OCI-LY1 (cell line): ENCODE measurements at regions not wholly inside any gene's neighbourhood (a gene's known extent, or its start where the extent isn't known, plus 50 kb on each side); places are given as distances from the start of the nearest gene placed in this dataset.

ENCODE experiments used
- H2AFZ ChIP-seq: fragments of 200-600 bp; sonication (generic), shearing (Covaris generic); 2 replicates; pipeline ENCODE4 v1.6.0; 2014; ENCODE audit warnings: antibody characterized with exemption, mild to moderate bottlenecking, low read length
- H3F3A ChIP-seq: fragments of 200-600 bp; sonication (generic), shearing (Covaris generic); 2 replicates; pipeline ENCODE4 v1.6.0; 2014; ENCODE audit warnings: mild to moderate bottlenecking, antibody characterized with exemption, low read length, moderate library complexity; ENCODE audit not compliant: insufficient read depth
- H3K27ac ChIP-seq: fragments of 200-600 bp; sonication (generic); 2 replicates; pipeline ENCODE4 v1.5.1; 2014; ENCODE audit warnings: low read length, mixed run types, mild to moderate bottlenecking, low read depth; ENCODE audit not compliant: poor library complexity, severe bottlenecking
- H3K27me3 ChIP-seq: fragments of 200-600 bp; sonication (generic); 2 replicates; pipeline ENCODE4 v1.6.0; 2014; ENCODE audit warnings: antibody characterized with exemption, mild to moderate bottlenecking, low read length, moderate library complexity; ENCODE audit not compliant: insufficient read depth
- H3K36me3 ChIP-seq: fragments of 200-600 bp; sonication (generic); 2 replicates; pipeline ENCODE4 v1.6.1; 2014; ENCODE audit warnings: mild to moderate bottlenecking, antibody characterized with exemption, low read length, moderate library complexity, mixed read lengths; ENCODE audit not compliant: insufficient read depth
- H3K4me1 ChIP-seq: fragments of 200-600 bp; sonication (generic); 2 replicates; pipeline ENCODE4 v1.5.1; 2014; ENCODE audit warnings: mild to moderate bottlenecking, low read length, moderate library complexity; ENCODE audit not compliant: insufficient read depth, severe bottlenecking
- H3K4me2 ChIP-seq: fragments of 200-600 bp; sonication (generic), shearing (Covaris generic); 2 replicates; pipeline ENCODE4 v1.6.1; 2014; ENCODE audit warnings: low read length
- H3K4me3 ChIP-seq: fragments of 200-600 bp; sonication (generic); 2 replicates; pipeline ENCODE4 v1.5.1; 2014; ENCODE audit warnings: low read length, low read depth, mild to moderate bottlenecking, mixed read lengths; ENCODE audit not compliant: poor library complexity, severe bottlenecking
- H3K79me2 ChIP-seq: fragments of 200-600 bp; shearing (Covaris generic); 2 replicates; pipeline ENCODE4 v1.6.1; 2016; ENCODE audit warnings: mixed run types, low read length, mixed read lengths; ENCODE audit not compliant: insufficient read depth
- H3K9ac ChIP-seq: fragments of 200-600 bp; sonication (generic), shearing (Covaris generic); 2 replicates; pipeline ENCODE4 v1.6.1; 2014; ENCODE audit warnings: mild to moderate bottlenecking, low read length, mixed read lengths
- H3K9me2 ChIP-seq: fragments of 200-600 bp; sonication (generic), shearing (Covaris generic); 2 replicates; pipeline ENCODE4 v1.6.1; 2014; ENCODE audit warnings: low read depth, mild to moderate bottlenecking, low read length, mixed read lengths
- H3K9me3 ChIP-seq: fragments of 200-600 bp; shearing (Covaris generic); 2 replicates; pipeline ENCODE4 v1.6.1; 2014; ENCODE audit warnings: low read length, mixed read lengths
- H4K20me1 ChIP-seq: fragments of 200-600 bp; sonication (generic), shearing (Covaris generic); 2 replicates; pipeline ENCODE4 v1.6.0; 2016; ENCODE audit warnings: mild to moderate bottlenecking, low read length; ENCODE audit not compliant: insufficient read depth
- CTCF ChIP-seq: fragments of 200-600 bp; sonication (generic), shearing (Covaris generic); IDR thresholded peaks from 2 replicates; pipeline ENCODE4 v1.5.1; 2017; ENCODE audit warnings: mild to moderate bottlenecking, antibody characterized with exemption, low read length, moderate library complexity, mixed read lengths
- EZH2 ChIP-seq: fragments of 200-600 bp; sonication (generic), shearing (Covaris generic); IDR thresholded peaks from 2 replicates; pipeline ENCODE4 v1.8.0; 2017; ENCODE audit warnings: borderline replicate concordance, mixed run types, mild to moderate bottlenecking, antibody characterized with exemption, low read length, moderate library complexity, mixed read lengths

DNA sequence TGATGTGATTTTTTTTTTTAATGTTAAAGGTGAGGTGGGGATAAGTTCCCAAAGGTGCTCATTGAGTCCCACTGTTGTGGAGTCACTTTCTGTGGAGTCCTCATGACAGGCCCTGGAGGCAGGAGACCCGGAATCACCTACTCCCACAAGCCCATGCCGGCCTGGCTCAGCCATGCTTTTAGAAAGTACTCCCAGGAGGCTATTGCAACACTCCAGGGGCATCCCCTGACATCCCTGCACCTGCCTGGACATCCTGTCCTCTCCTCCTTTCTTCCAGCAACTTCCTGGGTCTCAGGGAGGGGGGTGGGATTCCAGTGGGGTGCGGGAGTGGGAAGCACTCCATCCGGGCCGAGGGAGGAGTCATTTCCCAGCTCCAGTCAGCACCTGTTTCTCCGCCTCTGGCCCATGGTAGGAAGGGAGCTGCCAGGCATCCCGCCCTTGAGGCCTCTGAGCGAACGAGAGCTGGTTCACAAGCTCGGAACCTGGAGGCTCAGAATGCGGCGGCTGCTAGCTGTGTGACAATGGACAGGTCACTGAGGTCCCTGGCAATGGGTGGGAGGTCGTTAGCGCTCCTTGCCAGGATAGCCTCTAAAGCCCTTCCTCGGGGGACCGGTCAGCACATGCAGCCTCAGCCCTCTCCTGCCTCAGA is 163.9 kb upstream of the ID2 start:
- Histone ChIP-seq H3K9ac (no peak overlapping the region), H3K27ac (no peak overlapping the region), H4K20me1 (no peaks in the 10 kb centered on the region), H3K27me3 (no peaks in the 10 kb centered on the region), H3K9me2 (no peaks in the 10 kb centered on the region), H3K4me3 (no peak overlapping the region), H3K4me1 (peaks cover 71% of the 10 kb centered on the region), H3F3A (no peaks in the 10 kb centered on the region), H3K79me2 (no peaks in the 10 kb centered on the region), H3K4me2 (no peak overlapping the region), H3K9me3 (no peaks in the 10 kb centered on the region), H3K36me3 (no peaks in the 10 kb centered on the region), H2AFZ (no peak overlapping the region)
- no peak for TF ChIP-seq CTCF
- TF ChIP-seq EZH2 = no peak

- no peaks in the 10 kb centered on the region for H3K27me3 ChIP-seq
- H3F3A ChIP-seq = no peaks in the 10 kb centered on the region
- no peak overlapping the region for H3K4me3 ChIP-seq
- H3K79me2 ChIP-seq = no peaks in the 10 kb centered on the region
- H3K9me2 ChIP-seq = no peaks in the 10 kb centered on the region
- TF ChIP-seq CTCF (no peak), EZH2 (no peak)
- no peaks in the 10 kb centered on the region for H4K20me1 ChIP-seq
- no peak overlapping the region for H3K4me2 ChIP-seq
- H3K36me3 ChIP-seq = no peaks in the 10 kb centered on the region
- H3K4me1 ChIP-seq = peaks cover 82% of the 10 kb centered on the region
- H3K9me3 ChIP-seq = no peaks in the 10 kb centered on the region
- peak overlapping the region; percentile 97 for H3K27ac ChIP-seq
- peak overlapping the region; percentile 9; the same call in 1 of the 2 replicates for H3K9ac ChIP-seq
- no peak overlapping the region for H2AFZ ChIP-seq
Observed at GRCh38 chr2:8518979-8519668, 162.7 kb upstream of the ID2 start.

DNA sequence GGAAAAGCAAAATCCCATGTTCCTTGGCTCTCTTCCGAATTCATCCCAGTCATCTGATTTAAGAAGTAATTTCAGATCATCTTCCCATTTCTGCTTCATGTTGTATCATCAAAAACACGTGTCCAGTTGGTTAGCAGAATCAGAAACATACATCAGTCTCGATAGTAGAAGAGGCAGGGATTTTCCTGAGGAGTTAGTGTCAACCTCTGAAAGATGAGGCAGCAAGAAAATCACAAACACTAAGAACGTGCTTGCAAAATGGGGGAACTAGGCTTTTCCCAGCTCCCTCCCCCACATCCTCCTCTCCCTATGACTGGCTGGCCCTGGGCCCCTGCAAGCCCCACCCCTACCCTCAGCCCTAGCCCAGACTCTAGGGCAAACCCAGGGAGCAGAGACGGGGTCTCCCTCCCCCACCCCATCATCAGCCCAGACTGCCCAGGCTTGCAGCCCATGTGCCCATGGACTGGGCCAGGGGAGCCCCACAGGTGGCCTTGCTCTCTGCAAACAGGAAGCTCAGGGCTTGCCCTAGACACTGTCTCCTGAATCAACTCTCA is 161.0 kb upstream of the ID2 start:
- Histone ChIP-seq H3K27ac (peak overlapping the region; percentile 97), H3K9me2 (no peaks in the 10 kb centered on the region), H3K4me3 (no peak overlapping the region), H2AFZ (no peak overlapping the region), H4K20me1 (no peaks in the 10 kb centered on the region), H3K27me3 (no peaks in the 10 kb centered on the region), H3F3A (peaks cover 2% of the 10 kb centered on the region; the same call in 1 of the 2 replicates), H3K4me1 (peaks cover 82% of the 10 kb centered on the region), H3K4me2 (0 out of 2 replicates have a peak overlapping the region, but pooled peaks have one; percentile 7), H3K36me3 (no peaks in the 10 kb centered on the region), H3K9me3 (no peaks in the 10 kb centered on the region), H3K9ac (no peak overlapping the region; the same call in 1 of the 2 replicates), H3K79me2 (no peaks in the 10 kb centered on the region)
- TF ChIP-seq CTCF (no peak), EZH2 (no peak)
